Breast epithelium (tissue), 3 donors: ENCODE measurements at regions not wholly inside any gene's neighbourhood (a gene's known extent, or its start where the extent isn't known, plus 50 kb on each side); places are given as distances from the start of the nearest gene placed in this dataset.

Experiments used
- CTCF ChIP-seq, 3 donors: fragments of 450-650 bp; IDR thresholded peaks; one replicate each; pipeline ENCODE4 v1.5.1; 2016 to 2017; ENCODE audit warnings: antibody characterized with exemption in 3 of 3, mild to moderate bottlenecking in 3 of 3, moderate library complexity in 3 of 3
- POLR2A ChIP-seq: fragments of 450-650 bp; IDR thresholded peaks from one replicate; pipeline ENCODE4 v1.6.1; 2016; ENCODE audit warnings: antibody characterized with exemption, mild to moderate bottlenecking, moderate library complexity

- TF ChIP-seq CTCF (IDR thresholded peaks at IDR 0.05) (no peak), POLR2A (no peak)
Observed at GRCh38 chr16:80056324-80056723, 455.8 kb upstream of the MAF start.
